ENCODE measurements at regions not wholly inside any gene's neighbourhood (a gene's known extent, or its start where the extent isn't known, plus 50 kb on each side); places are given as distances from the start of the nearest gene placed in this dataset.

DNA sequence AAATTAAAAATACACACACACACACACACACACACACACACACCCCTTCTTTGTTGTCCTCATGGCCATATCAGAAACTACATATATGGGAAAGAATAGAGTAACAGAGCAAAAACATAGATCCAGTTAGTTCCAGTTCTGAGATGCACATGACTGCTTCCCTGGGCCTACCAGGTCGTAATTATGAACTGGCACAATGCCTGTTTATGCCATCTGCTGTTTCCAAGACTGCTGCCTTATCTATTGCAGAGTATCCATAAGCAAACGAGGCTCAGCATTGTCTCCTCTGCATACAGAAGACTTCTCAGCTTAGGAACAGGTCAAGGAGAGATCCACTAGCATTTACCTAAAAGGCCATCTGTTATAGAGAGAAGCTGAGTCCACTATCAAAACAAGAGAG is 789.0 kb downstream of the TECRL start:
- FAIRE-seq (no peak), DNase-seq (peak in 2 of 5 donors; percentile 14 to 21)
- TF ChIP-seq, protein P1, sequence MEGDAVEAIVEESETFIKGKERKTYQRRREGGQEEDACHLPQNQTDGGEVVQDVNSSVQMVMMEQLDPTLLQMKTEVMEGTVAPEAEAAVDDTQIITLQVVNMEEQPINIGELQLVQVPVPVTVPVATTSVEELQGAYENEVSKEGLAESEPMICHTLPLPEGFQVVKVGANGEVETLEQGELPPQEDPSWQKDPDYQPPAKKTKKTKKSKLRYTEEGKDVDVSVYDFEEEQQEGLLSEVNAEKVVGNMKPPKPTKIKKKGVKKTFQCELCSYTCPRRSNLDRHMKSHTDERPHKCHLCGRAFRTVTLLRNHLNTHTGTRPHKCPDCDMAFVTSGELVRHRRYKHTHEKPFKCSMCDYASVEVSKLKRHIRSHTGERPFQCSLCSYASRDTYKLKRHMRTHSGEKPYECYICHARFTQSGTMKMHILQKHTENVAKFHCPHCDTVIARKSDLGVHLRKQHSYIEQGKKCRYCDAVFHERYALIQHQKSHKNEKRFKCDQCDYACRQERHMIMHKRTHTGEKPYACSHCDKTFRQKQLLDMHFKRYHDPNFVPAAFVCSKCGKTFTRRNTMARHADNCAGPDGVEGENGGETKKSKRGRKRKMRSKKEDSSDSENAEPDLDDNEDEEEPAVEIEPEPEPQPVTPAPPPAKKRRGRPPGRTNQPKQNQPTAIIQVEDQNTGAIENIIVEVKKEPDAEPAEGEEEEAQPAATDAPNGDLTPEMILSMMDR (IDR thresholded peaks at IDR 0.05; ENCODE audit: borderline replicate concordance, extremely low read depth, insufficient read depth), result no peak
- Histone ChIP-seq H3K4me3 (ENCODE audit: low read length in 3 of 3) (no peak overlapping the region), H3K9me3 (ENCODE audit: control insufficient read depth in 2 of 3, insufficient read depth in 1 of 3, low read length in 3 of 3) (no peaks in the 10 kb centered on the region), H3K9ac (ENCODE audit: low read length in 3 of 3) (no peak overlapping the region), H3K36me3 (ENCODE audit: control insufficient read depth in 2 of 3, insufficient read depth in 3 of 3, low read length in 3 of 3) (no peaks in the 10 kb centered on the region), H3K4me1 (ENCODE audit: control insufficient read depth in 2 of 3, insufficient read depth in 2 of 3, low read depth in 1 of 3, low read length in 3 of 3) (no peaks in the 10 kb centered on the region), H3K27ac (ENCODE audit: low read depth in 2 of 2, low read length in 2 of 2) (no peak overlapping the region), H3K27me3 (ENCODE audit: control insufficient read depth, insufficient read depth, low read length) (no peaks in the 10 kb centered on the region)
- intact Hi-C loops (cut with DNase I), result no loop called here

GRCh38 chr4:63619771-63620170 is 789.5 kb downstream of the TECRL start:
- Histone ChIP-seq H3K9ac (ENCODE audit: low read length in 3 of 3) (no peak overlapping the region), H3K4me3 (ENCODE audit: low read length in 3 of 3) (no peak overlapping the region), H3K4me1 (ENCODE audit: control insufficient read depth in 2 of 3, insufficient read depth in 2 of 3, low read depth in 1 of 3, low read length in 3 of 3) (no peaks in the 10 kb centered on the region), H3K9me3 (ENCODE audit: control insufficient read depth in 2 of 3, insufficient read depth in 1 of 3, low read length in 3 of 3) (no peaks in the 10 kb centered on the region), H3K27me3 (ENCODE audit: control insufficient read depth, insufficient read depth, low read length) (no peaks in the 10 kb centered on the region), H3K27ac (ENCODE audit: low read depth in 2 of 2, low read length in 2 of 2) (no peak overlapping the region), H3K36me3 (ENCODE audit: control insufficient read depth in 2 of 3, insufficient read depth in 3 of 3, low read length in 3 of 3) (no peaks in the 10 kb centered on the region)
- TF ChIP-seq, protein P1 (IDR thresholded peaks at IDR 0.05; ENCODE audit: borderline replicate concordance, extremely low read depth, insufficient read depth), result no peak
- intact Hi-C loops (cut with DNase I), result no loop called here
- FAIRE-seq (no peak), DNase-seq (no peak)

DNA sequence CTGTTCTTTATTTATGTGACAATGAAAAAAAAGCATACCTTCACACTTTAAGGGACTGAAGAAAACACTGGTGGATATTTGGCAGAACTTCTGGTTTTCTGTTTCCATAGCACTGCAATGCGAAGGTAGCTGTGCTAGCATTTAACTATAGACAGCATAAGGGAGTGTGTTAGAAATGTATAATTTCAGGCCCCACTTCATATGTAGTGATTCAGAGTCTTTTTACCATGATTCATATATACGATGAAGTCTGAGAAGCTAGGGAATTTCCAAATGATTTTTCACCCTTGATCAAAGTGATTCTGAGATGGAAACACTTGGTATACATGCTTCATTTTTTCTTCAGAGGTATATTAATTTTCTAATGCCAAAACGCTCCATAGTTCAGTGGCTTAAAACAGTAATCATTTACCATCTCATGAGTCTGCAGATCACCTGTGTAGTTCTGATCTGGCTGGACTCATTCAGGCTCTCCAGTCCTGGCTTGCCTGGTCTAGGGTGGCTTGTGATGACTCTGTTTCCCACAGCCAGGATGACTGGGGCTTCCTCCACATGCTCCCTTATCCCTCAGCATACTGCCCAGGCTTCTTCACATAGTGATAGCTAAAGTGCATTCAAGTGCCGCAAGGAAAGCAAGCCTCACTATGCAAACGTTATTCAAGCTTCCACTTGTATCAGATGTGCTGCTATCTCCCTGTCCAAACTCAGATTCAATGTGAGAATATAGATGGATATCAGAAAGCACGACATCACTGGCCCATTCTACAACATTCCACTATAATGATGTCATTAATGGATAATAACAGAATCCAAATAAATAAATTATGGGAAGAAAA is 790.1 kb downstream of the TECRL start:
- no peak overlapping the region for H3K9ac ChIP-seq (ENCODE audit: low read length in 3 of 3)
- H3K4me3 ChIP-seq (ENCODE audit: low read length in 3 of 3), result no peak overlapping the region
- no peaks in the 10 kb centered on the region for H3K36me3 ChIP-seq (ENCODE audit: control insufficient read depth in 2 of 3, insufficient read depth in 3 of 3, low read length in 3 of 3)
- FAIRE-seq (no peak), DNase-seq (peak in 2 of 5 donors; percentile 2 to 4)
- H3K4me1 ChIP-seq (ENCODE audit: control insufficient read depth in 2 of 3, insufficient read depth in 2 of 3, low read depth in 1 of 3, low read length in 3 of 3), result no peaks in the 10 kb centered on the region
- intact Hi-C loops (cut with DNase I), result no loop called here
- TF ChIP-seq, protein P1 (IDR thresholded peaks at IDR 0.05; ENCODE audit: borderline replicate concordance, extremely low read depth, insufficient read depth), result no peak
- no peak overlapping the region for H3K27ac ChIP-seq (ENCODE audit: low read depth in 2 of 2, low read length in 2 of 2)
- no peaks in the 10 kb centered on the region for H3K27me3 ChIP-seq (ENCODE audit: control insufficient read depth, insufficient read depth, low read length)
- no peaks in the 10 kb centered on the region for H3K9me3 ChIP-seq (ENCODE audit: control insufficient read depth in 2 of 3, insufficient read depth in 1 of 3, low read length in 3 of 3)
